ENCODE measurements at regions not wholly inside any gene's neighbourhood (a gene's known extent, or its start where the extent isn't known, plus 50 kb on each side); places are given as distances from the start of the nearest gene placed in this dataset.
"Not testable (repeated sequence)": the region's sequence is repeated elsewhere in the genome, so short reads cannot be mapped to it uniquely, and the experiment has no call there.

- no peak for DNase-seq (ENCODE audit: low read depth in 3 of 3)
These were observed 244.0 kb downstream of the BCL11B start for GRCh38 chr14:99028041-99028440.

GRCh38 chr14:99028521-99028920 is 243.5 kb downstream of the BCL11B start:
- no peak for DNase-seq (ENCODE audit: low read depth in 3 of 3)

- no peak for DNase-seq (ENCODE audit: low read depth in 3 of 3)
These were observed 242.7 kb downstream of the BCL11B start for GRCh38 chr14:99029145-99029915.

- DNase-seq (ENCODE audit: low read depth in 3 of 3), result no peak
These were observed 242.1 kb downstream of the BCL11B start for GRCh38 chr14:99029916-99030305.

DNA sequence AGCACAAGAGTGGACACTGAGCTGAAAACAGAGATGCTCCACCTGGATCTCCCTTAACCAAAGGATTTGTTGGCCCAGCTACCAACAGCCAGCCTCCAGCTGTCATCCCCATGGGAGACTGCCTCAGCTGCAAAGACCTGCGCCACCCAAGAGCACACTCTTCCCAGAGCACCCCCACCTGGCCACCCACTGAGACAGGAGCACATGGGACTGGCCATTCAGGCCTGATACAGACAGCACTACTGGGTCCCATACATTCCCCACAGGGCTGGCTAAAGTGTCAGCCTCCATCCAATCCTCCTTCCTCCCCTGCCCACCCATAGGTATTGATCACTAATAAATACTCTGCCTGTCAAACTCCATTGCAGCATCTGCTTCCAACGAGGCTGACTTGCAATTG is 241.5 kb downstream of the BCL11B start:
- no peak for DNase-seq (ENCODE audit: low read depth in 3 of 3)

GRCh38 chr14:99032759-99033158 is 239.2 kb downstream of the BCL11B start:
- DNase-seq (ENCODE audit: low read depth in 3 of 3), result no peak

- DNase-seq (ENCODE audit: low read depth in 3 of 3), result no peak
These were observed 238.0 kb downstream of the BCL11B start for GRCh38 chr14:99033951-99034350.

DNA sequence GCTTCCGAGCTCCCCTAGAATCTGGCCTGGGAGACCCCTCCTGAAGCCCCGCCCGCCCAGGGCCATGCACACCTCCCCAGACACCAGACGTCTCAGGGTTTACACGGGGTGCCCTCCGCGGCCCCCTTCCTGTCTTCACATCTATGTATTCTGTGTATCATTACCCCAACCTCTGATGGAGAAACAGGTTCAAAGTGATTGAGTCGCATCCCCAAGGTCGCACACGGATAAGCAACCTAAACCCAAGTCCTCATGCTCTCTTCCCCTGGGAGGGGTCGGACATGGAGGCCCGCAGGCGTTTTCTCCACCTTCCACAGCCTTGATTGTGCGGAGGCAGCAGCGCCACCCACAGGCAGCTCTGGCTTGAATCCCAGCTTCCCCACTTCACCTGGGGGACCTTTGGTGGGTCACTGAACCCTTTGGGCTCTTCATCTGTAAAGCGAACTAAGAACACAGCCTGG is 237.3 kb downstream of the BCL11B start:
- DNase-seq (ENCODE audit: low read depth in 3 of 3), result no peak

DNA sequence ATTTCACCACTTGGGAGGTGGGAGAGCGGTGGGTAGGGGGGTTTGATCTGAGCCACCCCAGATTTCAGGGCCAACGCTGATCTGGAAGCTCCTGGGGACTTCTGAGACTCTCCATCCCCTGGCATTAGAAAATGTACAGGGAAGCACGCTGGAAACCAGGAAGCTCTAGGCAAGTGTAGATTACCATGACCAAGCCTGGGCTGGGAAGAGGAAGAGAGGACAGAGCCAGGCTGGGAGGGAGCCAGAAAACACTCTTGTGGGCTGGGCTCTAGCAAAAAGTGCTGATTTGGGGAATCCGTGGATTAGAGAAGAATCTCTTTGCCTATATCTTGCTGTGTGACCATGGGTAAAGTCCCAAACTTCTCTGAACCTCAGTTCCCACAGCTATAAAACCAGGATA is 236.7 kb downstream of the BCL11B start:
- DNase-seq (ENCODE audit: low read depth in 3 of 3), result no peak

GRCh38 chr14:99035712-99036610 is 236.0 kb downstream of the BCL11B start:
- no peak for DNase-seq (ENCODE audit: low read depth in 3 of 3)

DNA sequence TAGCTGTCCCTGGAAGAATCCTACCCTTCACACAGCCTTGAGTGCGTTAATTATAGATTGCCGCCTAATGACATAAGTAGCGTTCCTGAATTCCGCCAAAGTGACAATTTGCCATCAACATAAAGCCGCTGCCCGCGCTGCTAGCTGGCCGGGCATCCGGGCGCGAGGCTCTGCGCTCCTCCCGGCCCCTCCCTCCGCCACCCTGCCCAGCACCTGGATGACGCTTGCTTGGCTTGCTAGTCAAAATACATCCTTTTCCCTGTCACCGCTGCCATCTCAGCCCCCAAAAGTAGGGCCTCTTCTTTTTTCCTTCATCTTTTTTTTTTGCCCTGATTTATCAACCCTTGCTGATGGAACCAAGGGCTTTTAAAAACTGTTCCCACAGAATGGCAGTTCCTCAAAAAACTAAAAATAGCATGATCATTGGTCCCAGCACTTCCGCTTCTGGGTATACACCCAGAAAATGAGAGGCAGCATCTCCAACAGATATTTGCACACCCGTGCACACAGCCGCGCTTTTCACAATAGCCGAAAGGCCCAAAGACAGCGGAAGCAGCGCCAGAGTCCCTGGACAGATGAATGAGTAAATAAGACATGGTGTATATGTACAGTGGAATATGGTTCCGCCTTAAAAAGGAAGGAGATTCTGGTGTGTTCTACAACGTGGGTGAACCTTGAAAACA is 235.2 kb downstream of the BCL11B start:
- no peak for DNase-seq (ENCODE audit: low read depth in 3 of 3)

DNA sequence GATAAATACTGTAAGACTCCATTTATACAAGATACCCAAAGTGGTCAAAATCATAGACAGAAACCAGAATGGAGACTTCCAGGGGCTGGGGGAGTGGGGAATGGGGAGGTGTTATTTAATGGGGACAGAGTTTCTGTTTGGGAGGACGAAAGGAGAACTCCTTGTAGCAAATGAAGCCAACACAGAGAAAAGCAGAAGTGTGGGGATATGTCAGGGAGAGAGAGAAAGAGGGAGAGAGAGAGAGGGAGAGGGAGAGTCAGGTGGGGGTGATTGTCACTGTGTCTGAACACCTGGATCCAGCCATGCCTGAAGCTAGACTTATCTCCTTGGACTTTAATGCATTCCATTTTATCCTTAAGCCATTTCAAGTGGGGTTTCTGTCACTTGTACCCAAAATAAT is 234.7 kb downstream of the BCL11B start:
- DNase-seq (ENCODE audit: low read depth in 3 of 3), result not testable (repeated sequence)

DNA sequence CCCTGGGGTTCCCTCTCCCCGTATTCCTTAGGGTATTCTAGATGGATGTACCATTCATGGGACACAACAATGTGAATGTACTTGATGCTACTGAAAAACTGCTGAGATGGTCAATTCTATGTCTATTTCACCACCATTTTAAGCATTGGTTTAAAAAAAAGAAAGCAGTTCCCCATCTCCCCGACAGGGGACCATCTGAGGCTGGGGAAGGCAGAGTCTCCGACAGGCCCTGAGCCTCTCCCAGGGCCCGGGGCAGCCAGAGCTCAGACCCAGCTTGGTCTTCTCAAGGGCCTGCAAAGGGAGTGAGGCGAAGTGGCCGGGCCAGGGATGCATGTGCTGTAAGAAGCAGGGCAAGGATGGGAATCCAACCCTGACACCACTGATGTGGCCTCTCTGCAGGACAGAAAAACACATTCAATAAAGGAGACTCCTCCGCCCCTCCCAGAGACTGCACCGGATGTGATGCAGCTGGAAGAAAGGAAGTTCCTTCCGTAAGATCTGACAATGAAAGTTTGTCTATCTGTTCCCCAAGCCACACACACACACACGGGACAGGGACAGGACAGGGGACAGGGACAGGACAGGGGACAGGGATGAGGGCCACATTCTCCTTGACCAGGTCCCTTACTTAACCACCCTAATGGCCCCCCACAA is 234.1 kb downstream of the BCL11B start:
- DNase-seq (ENCODE audit: low read depth in 3 of 3), result no peak

GRCh38 chr14:99038431-99038820 is 233.6 kb downstream of the BCL11B start:
- no peak for DNase-seq (ENCODE audit: low read depth in 3 of 3)

DNA sequence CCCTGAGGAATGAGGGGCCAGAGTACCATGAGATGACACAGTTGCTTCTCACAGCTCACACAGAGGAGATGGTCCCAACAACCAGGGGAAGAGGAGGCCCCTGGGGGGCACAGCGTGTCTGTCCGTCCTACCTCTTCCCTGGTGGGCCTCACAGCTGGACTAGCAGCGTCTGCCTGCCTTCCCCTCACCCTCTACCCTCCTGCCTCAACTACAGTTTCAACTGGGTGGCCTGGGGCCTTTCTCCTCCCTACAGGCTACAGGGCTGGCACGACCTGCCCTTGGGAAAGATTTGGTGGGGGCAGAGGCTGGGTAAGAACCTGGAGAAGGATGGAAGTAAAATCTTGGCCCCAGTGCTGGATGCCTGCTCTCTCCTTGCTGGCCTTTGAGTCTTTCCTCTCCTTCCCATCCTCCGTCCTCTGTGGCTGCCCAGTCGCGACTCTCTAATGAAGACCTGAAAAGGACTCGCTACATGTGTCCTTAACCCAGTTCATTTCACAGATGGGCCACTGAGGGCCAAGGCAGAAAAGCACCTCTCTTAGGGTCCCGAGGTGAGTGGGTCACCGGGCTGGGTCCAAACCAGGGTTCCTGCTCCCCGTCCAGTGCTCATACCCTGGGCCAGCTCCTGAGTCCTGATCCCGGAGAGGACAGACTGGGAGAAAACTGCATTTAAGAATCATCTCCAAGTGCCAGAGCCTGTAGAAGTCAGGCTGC is 232.5 kb downstream of the BCL11B start:
- DNase-seq (ENCODE audit: low read depth in 3 of 3), result no peak

DNA sequence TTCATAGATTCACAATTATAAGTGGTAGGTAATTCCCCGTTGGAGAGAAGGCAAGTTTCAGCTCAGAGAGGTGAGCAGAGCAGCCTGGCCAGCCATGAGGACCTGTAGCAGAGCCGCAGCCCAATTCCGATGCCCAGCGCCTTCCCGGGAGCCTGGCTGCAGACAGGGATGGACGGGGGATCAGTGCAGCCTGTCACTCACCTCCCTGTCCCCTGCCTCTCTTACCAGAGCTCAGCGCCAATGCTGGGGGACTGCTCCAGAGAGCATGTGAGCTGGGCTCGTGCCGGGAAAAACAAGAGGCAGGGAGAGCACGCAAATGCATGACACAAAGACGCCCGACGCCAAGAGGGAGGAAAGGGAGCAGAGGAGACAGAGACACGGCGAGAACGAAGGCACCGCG is 231.9 kb downstream of the BCL11B start:
- DNase-seq (ENCODE audit: low read depth in 3 of 3), result no peak

DNA sequence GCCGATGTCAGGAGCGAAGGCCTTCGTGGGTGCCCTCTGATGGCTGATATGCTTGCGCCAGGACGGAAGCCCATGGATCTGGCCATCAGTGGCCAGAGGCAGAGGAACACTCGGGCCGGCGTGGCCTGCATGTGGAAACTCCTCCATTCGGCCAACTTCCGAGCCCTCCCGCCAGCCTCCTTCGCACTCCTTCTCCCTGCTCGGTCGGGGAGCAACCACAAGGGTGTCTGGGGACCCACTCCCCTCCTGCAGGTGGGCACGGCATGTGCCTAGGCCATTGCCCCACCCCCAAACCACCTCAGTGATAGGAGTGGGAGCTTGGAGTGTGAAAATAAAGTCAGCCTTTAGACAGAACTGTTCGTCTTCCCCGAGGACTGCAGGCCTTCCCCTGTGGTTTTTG is 231.3 kb downstream of the BCL11B start:
- DNase-seq (ENCODE audit: low read depth in 3 of 3), result no peak

GRCh38 chr14:99041141-99041819 is 230.7 kb downstream of the BCL11B start:
- DNase-seq (ENCODE audit: low read depth in 3 of 3), result no peak

DNA sequence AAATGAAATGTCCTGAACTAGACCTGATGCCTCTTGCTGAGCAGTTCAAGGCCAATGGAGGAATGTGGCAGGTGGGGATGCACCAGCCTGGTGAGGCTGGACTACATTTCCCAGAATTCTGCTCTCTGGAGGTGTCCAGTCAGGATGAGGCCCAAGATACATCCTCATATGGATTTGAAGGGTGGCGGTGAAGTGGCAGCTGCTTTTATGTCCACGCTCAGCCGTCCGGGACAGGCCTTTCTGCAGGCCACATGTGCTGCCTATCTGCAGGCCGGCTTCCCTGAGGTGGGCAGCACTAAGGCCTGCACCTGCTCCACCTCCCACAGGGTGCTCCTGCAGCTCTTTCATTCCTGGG is 230.2 kb downstream of the BCL11B start:
- no peak for DNase-seq (ENCODE audit: low read depth in 3 of 3)

DNA sequence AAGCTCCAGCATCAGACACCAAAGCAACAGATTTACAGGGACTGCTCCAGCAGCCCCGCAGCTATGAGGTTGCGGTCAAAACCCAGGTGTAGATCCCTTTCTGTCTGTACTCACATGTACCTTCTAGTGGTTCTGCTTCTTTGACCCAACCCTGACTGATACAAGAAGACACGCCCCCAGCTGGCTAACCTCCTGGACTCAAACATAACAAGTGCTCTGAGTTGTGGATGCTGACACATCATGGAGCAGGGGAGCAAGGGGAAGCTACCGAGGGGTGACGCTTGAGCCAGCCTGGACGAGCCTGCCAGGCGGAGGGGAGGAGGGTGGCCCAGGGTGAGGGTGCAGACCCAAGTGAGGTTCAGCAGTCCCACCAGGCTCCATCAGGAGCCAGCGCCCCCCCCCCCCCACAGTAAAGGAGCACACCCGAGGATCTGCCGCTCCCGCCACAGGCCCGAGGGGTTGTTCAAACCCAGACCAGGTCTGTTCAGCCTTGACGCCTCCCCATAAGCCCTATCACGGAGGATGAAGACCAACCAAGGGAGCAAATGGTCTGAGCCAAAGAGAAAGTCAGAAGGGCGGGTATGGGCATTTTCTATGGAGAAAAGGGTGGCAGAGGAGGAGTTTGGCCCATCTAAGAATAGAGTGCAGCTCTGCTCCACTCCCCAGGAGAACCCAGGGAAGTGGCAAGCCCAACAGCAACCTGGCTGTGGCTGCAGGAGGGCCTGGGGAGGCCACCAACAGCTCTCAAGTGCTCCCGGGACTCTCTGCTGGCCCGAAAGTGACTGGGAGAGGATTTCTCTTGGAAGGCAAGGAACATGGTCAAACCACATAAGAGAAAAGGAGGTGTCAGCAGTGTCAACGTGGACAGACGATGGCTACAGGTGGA is 229.4 kb downstream of the BCL11B start:
- no peak for DNase-seq (ENCODE audit: low read depth in 3 of 3)

Data from stimulated activated CD4-positive, alpha-beta T cell treated with anti-CD3 and anti-CD28 coated beads, TNF-alpha, amount 100 ng/mL, for 24 hours (primary cell).